ENCODE measurements at regions not wholly inside any gene's neighbourhood (a gene's known extent, or its start where the extent isn't known, plus 50 kb on each side); places are given as distances from the start of the nearest gene placed in this dataset.

- DNase-seq (ENCODE audit: low spot score) (no peak), ATAC-seq (no peak)
- no peaks in the 10 kb centered on the region for H3K9me3 Mint-ChIP-seq
- no peak overlapping the region for H3K27ac Mint-ChIP-seq
- POLR2A ChIA-PET, result interaction anchor here (0.6 kb wide), 1 partner anchor 48 kb away, joined by 3 read pairs; no protein-coding TSS in a partner anchor
- no peaks in the 10 kb centered on the region for H3K36me3 Mint-ChIP-seq
- no peak overlapping the region for H3K4me3 Mint-ChIP-seq
- no peak for TF ChIP-seq CREB1 (CRISPR knock-in tag; IDR thresholded peaks at IDR 0.05)
- TF ChIP-seq CTCF (IDR thresholded peaks at IDR 0.05), result no peak
- TF ChIP-seq CREM (CRISPR knock-in tag; IDR thresholded peaks at IDR 0.05), result no peak
- no peak for TF ChIP-seq TEAD1 (CRISPR knock-in tag; IDR thresholded peaks at IDR 0.05)
- no peak for TF ChIP-seq ZNF396 (CRISPR knock-in tag; IDR thresholded peaks at IDR 0.05; ENCODE audit: borderline replicate concordance)
- TF ChIP-seq OVOL2 (CRISPR knock-in tag; IDR thresholded peaks at IDR 0.05; ENCODE audit: borderline replicate concordance), result no peak
- TF ChIP-seq TEAD4 (CRISPR knock-in tag; IDR thresholded peaks at IDR 0.05), result no peak
- TF ChIP-seq EMX1 (CRISPR knock-in tag; IDR thresholded peaks at IDR 0.05), result no peak
- TF ChIP-seq ZNF317 (CRISPR knock-in tag; IDR thresholded peaks at IDR 0.05; ENCODE audit: borderline replicate concordance, low read depth), result no peak
- TF ChIP-seq ZNF423 (CRISPR knock-in tag; IDR thresholded peaks at IDR 0.05), result no peak
- no peak for TF ChIP-seq FOXK1 (CRISPR knock-in tag; IDR thresholded peaks at IDR 0.05)
- no peak for TF ChIP-seq AFF4 (CRISPR knock-in tag; IDR thresholded peaks at IDR 0.05; ENCODE audit: borderline replicate concordance)
- no peak for TF ChIP-seq GABPB1 (CRISPR knock-in tag; IDR thresholded peaks at IDR 0.05)
- no peak for TF ChIP-seq JAZF1 (CRISPR knock-in tag; IDR thresholded peaks at IDR 0.05)
- TF ChIP-seq MYBL2 (CRISPR knock-in tag; IDR thresholded peaks at IDR 0.05), result no peak
- TF ChIP-seq ZNF232 (CRISPR knock-in tag; IDR thresholded peaks at IDR 0.05), result no peak
- TF ChIP-seq CDX4 (CRISPR knock-in tag; IDR thresholded peaks at IDR 0.05; ENCODE audit: borderline replicate concordance), result no peak
- CTCF ChIA-PET, result interaction anchor here (0.7 to 1.8 kb wide), 3 partner anchors 241 to 390 kb away, joined by 5 to 7 read pairs (median 6); no protein-coding TSS in a partner anchor
- H3K4me1 Mint-ChIP-seq, result 0 out of 2 replicates have a peak, but pooled peaks cover 2% of the 10 kb centered on the region
- H3K27me3 Mint-ChIP-seq (ENCODE audit: low read depth), result no peaks in the 10 kb centered on the region
Observed at GRCh38 chr9:106526716-106527204, 336.2 kb upstream of the ZNF462 start.

- H3K36me3 Mint-ChIP-seq, result no peaks in the 10 kb centered on the region
- H3K4me1 Mint-ChIP-seq, result 0 out of 2 replicates have a peak, but pooled peaks cover 2% of the 10 kb centered on the region
- H3K9me3 Mint-ChIP-seq, result no peaks in the 10 kb centered on the region
- DNase-seq (ENCODE audit: low spot score) (no peak), ATAC-seq (no peak)
- no peak overlapping the region for H3K27ac Mint-ChIP-seq
- ChIA-PET POLR2A (no interaction called here), CTCF (interaction anchor here (0.5 kb wide), 1 partner anchor 241 kb away, joined by 3 read pairs; no protein-coding TSS in a partner anchor)
- H3K4me3 Mint-ChIP-seq, result no peak overlapping the region
- no peaks in the 10 kb centered on the region for H3K27me3 Mint-ChIP-seq (ENCODE audit: low read depth)
- TF ChIP-seq MYBL2 (CRISPR knock-in tag; IDR thresholded peaks at IDR 0.05) (no peak), ZNF416 (CRISPR knock-in tag; IDR thresholded peaks at IDR 0.05) (no peak), STAT6 (CRISPR knock-in tag; conservative IDR thresholded peaks at IDR 0.05; ENCODE audit: low read depth) (no peak), GTF2I (CRISPR knock-in tag; conservative IDR thresholded peaks at IDR 0.05) (no peak), E2F5 (CRISPR knock-in tag; IDR thresholded peaks at IDR 0.05) (no peak), ARID4B (CRISPR knock-in tag; IDR thresholded peaks at IDR 0.05; ENCODE audit: borderline replicate concordance) (no peak)
Observed at GRCh38 chr9:106528158-106528557, 334.8 kb upstream of the ZNF462 start.

All from WTC11 (cell line).